ENCODE measurements at regions not wholly inside any gene's neighbourhood (a gene's known extent, or its start where the extent isn't known, plus 50 kb on each side); places are given as distances from the start of the nearest gene placed in this dataset.
A peak's percentile ranks its signal among the peaks of the same experiment; 100 is the strongest.

GRCh38 chr21:34305605-34306604 is 57.9 kb upstream of the KCNE2 start:
- TF ChIP-seq CTCF (IDR thresholded peaks at IDR 0.05; ENCODE audit: control extremely low read depth, extremely low read depth) = no peak
- DNase-seq (peak in 1 of 3 donors; percentile 15), ATAC-seq (ENCODE audit: insufficient read depth, low FRiP score) (no peak)
- peaks cover 0 to 11% (median 5%) of the 10 kb centered on the region in 5 donors for H3K4me1 ChIP-seq (ENCODE audit: control insufficient read depth in 5 of 5, insufficient read depth in 5 of 5, low read length in 5 of 5)
- 68 to 80% methylated on average over 14 of the region's 14 CpGs for WGBS, 2 donors
- H3K9ac ChIP-seq (ENCODE audit: insufficient read depth in 1 of 2, low read length in 2 of 2) = no peak overlapping the region
- no peaks in the 10 kb centered on the region for H3K27me3 ChIP-seq (ENCODE audit: control insufficient read depth in 3 of 3, insufficient read depth in 3 of 3, low read length in 2 of 3)
- no peaks in the 10 kb centered on the region for H3K36me3 ChIP-seq (ENCODE audit: control insufficient read depth in 4 of 4, insufficient read depth in 4 of 4, low read length in 4 of 4)
- H3K27ac ChIP-seq (ENCODE audit: low read depth in 1 of 2, low read length in 1 of 2) = peak overlapping the region in 1 of 2 donors; percentile 11
- peaks cover 0 to 2% (median under 1%) of the 10 kb centered on the region in 4 donors for H3K9me3 ChIP-seq (ENCODE audit: control insufficient read depth in 4 of 4, insufficient read depth in 3 of 4, low read length in 3 of 4)
- H3K4me3 ChIP-seq = no peak overlapping the region

- Histone ChIP-seq H3K27ac (ENCODE audit: low read depth in 1 of 2, low read length in 1 of 2) (no peak overlapping the region), H3K4me3 (no peak overlapping the region), H3K9ac (ENCODE audit: insufficient read depth in 1 of 2, low read length in 2 of 2) (no peak overlapping the region), H3K36me3 (ENCODE audit: control insufficient read depth in 4 of 4, insufficient read depth in 4 of 4, low read length in 4 of 4) (no peaks in the 10 kb centered on the region), H3K9me3 (ENCODE audit: control insufficient read depth in 4 of 4, insufficient read depth in 3 of 4, low read length in 3 of 4) (peaks cover 0 to 1% (median 0%) of the 10 kb centered on the region in 4 donors), H3K4me1 (ENCODE audit: control insufficient read depth in 5 of 5, insufficient read depth in 5 of 5, low read length in 5 of 5) (peaks cover 0 to 11% (median 5%) of the 10 kb centered on the region in 5 donors), H3K27me3 (ENCODE audit: control insufficient read depth in 3 of 3, insufficient read depth in 3 of 3, low read length in 2 of 3) (no peaks in the 10 kb centered on the region)
- ATAC-seq (ENCODE audit: insufficient read depth, low FRiP score) (no peak), DNase-seq (no peak)
- no peak for TF ChIP-seq CTCF (IDR thresholded peaks at IDR 0.05; ENCODE audit: control extremely low read depth, extremely low read depth)
- WGBS, 2 donors = 81% methylated on average over 5 of the region's 5 CpGs
Measured at GRCh38 chr21:34307991-34308532, 55.7 kb upstream of the KCNE2 start.

- Histone ChIP-seq H3K4me1 (ENCODE audit: control insufficient read depth in 5 of 5, insufficient read depth in 5 of 5, low read length in 5 of 5) (peaks cover 0 to 2% (median 0%) of the 10 kb centered on the region in 5 donors), H3K4me3 (no peak overlapping the region), H3K36me3 (ENCODE audit: control insufficient read depth in 4 of 4, insufficient read depth in 4 of 4, low read length in 4 of 4) (no peaks in the 10 kb centered on the region), H3K27ac (ENCODE audit: low read depth in 1 of 2, low read length in 1 of 2) (no peak overlapping the region), H3K9ac (ENCODE audit: insufficient read depth in 1 of 2, low read length in 2 of 2) (no peak overlapping the region), H3K27me3 (ENCODE audit: control insufficient read depth in 3 of 3, insufficient read depth in 3 of 3, low read length in 2 of 3) (no peaks in the 10 kb centered on the region), H3K9me3 (ENCODE audit: control insufficient read depth in 4 of 4, insufficient read depth in 3 of 4, low read length in 3 of 4) (peaks cover 0 to 1% (median 0%) of the 10 kb centered on the region in 4 donors)
- no peak for DNase-seq
- 90 to 91% methylated on average over 12 of the region's 12 CpGs for whole genome bisulfite sequencing, 2 donors
- TF ChIP-seq CTCF (IDR thresholded peaks at IDR 0.05; ENCODE audit: control extremely low read depth, extremely low read depth) = no peak
- ATAC-seq (ENCODE audit: insufficient read depth, low FRiP score) = no peak
Measured at GRCh38 chr21:34311561-34312330, 52.1 kb upstream of the KCNE2 start.
